HUES64 (cell line): ENCODE measurements at regions not wholly inside any gene's neighbourhood (a gene's known extent, or its start where the extent isn't known, plus 50 kb on each side); places are given as distances from the start of the nearest gene placed in this dataset.
A peak's percentile ranks its signal among the peaks of the same experiment; 100 is the strongest.
"Not testable (repeated sequence)": the region's sequence is repeated elsewhere in the genome, so short reads cannot be mapped to it uniquely, and the experiment has no call there.

Experiments
- H3K27ac ChIP-seq: 2 replicates; pipeline ENCODE4 v1.7.0; 2013; ENCODE audit warnings: low read depth, low read length, inconsistent platforms
- H3K27me3 ChIP-seq: 2 replicates; pipeline ENCODE4 v1.6.1; 2013; ENCODE audit warnings: mild to moderate bottlenecking, low read length; ENCODE audit not compliant: insufficient read depth
- H3K36me3 ChIP-seq: 2 replicates; pipeline ENCODE4 v1.6.1; 2013; ENCODE audit warnings: mild to moderate bottlenecking, low read length; ENCODE audit not compliant: insufficient read depth
- H3K4me1 ChIP-seq: 2 replicates; pipeline ENCODE4 v1.6.1; 2013; ENCODE audit warnings: mild to moderate bottlenecking, low read length, moderate library complexity; ENCODE audit not compliant: insufficient read depth
- H3K4me3 ChIP-seq: 2 replicates; pipeline ENCODE4 v1.5.1; 2013; ENCODE audit warnings: mild to moderate bottlenecking, low read length, moderate library complexity
- H3K9ac ChIP-seq: 2 replicates; pipeline ENCODE4 v1.6.1; 2013; ENCODE audit warnings: mild to moderate bottlenecking, low read depth, low read length
- H3K9me3 ChIP-seq: 2 replicates; pipeline ENCODE4 v1.6.1; 2013; ENCODE audit warnings: low read depth, low read length; ENCODE audit not compliant: insufficient read depth
- WGBS: fragments of 150-250, 120-280 bp; methylation state at CpG from one replicate; pipeline ENCODE4 v1.1.7; 2013; ENCODE audit warnings: missing lambda C conversion rate; 5-methylcytosine and 5-hydroxymethylcytosine counted together

DNA sequence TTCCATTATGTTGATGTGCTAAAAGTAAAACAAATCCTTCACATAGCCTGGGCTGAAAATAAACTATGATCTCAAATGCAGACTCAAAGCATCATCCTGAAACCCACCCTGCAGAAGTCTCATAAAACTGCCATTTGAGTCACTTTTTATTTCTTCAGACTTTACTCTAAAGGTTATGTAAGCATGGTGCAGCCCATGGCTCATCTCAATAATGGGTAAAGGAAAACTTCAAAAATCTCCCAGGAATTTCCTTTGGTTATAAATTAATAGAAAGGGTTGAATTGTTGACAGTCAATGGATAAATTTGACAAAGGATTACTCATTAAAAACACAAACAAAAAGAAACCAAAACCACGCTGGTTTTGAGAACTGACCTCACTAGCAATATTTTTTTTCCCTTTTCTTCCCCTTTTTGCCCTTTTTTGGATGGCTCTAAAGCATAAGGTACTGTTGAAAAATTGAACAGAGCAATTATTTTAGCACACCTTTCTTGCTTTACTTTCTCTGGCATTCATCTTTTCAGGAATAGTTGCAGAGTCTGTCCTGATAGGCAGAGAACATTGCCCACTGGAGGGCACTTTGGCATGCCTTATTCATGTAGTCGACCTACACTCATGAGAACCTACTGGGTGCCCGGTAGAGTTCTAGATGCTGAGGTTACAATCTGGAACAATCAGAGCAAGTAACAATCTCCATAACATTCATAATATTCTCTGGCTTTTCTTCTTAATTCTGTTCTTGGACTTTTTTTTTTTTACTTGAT lies 191.4 kb downstream of the TMEM167A start:
- Histone ChIP-seq H3K4me1 (peaks cover 29% of the 10 kb centered on the region), H3K27ac (no peak overlapping the region), H3K27me3 (no peaks in the 10 kb centered on the region), H3K36me3 (no peaks in the 10 kb centered on the region), H3K9ac (no peak overlapping the region), H3K4me3 (no peak overlapping the region), H3K9me3 (no peaks in the 10 kb centered on the region)
- 94% methylated on average over 3 of the region's 3 CpGs for WGBS

DNA sequence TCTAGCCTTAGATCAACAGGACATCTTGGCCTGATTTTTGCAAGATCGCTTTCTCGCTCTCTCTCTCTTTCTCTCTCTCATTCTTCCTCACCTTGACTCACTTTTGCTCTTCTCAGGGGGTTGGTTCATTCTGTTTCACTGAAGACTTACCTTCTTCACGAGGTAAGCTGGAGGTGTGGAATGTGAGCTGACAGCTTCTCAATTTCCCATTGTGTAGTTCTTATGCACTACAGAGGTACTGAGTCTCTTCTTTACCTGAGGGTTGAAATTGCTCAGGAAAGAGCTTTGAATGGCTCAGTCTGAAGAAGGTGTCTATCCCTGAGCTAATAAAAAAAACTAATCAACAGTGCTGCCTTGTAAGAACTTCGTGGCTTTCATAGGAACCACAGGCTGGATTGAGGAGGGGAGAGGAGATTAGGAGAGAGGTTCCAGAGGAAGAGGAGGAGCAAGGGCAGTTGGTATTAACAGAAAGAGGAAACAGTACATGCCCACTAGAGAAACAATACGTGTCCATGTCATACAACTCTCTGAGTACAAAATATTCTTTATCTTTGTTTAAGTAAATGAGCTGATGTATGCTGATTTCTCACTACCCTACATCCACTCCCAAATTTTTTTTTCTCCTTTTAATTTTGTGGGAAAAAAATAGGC lies 192.2 kb downstream of the TMEM167A start:
- peaks cover 29% of the 10 kb centered on the region for H3K4me1 ChIP-seq
- no peaks in the 10 kb centered on the region for H3K36me3 ChIP-seq
- H3K9ac ChIP-seq, result no peak overlapping the region
- H3K27ac ChIP-seq, result no peak overlapping the region
- 70% methylated on average over 4 of the region's 5 CpGs for WGBS
- H3K4me3 ChIP-seq, result no peak overlapping the region
- peaks cover 8% of the 10 kb centered on the region; the same call in 1 of the 2 replicates for H3K9me3 ChIP-seq
- H3K27me3 ChIP-seq, result no peaks in the 10 kb centered on the region

DNA sequence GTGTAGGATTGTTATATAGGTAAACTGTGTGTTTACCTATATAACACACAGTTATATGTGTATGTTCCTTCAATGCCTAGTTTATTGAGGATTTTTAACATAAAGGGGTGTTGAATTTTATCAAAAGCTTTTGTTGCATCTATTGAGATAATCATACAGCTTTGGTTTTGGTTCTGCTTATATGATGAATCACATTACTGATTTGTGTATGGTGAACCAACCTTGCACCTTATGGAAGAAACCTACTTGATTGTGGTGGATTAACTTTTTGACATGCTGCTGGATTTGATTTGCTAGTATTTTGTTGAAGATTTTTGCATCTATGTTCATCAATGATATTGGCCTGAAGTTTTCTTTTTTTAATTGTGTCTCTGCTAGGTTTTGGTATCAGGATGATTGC lies 194.9 kb downstream of the TMEM167A start:
- Histone ChIP-seq H3K4me3 (no peak overlapping the region), H3K4me1 (peaks cover 29% of the 10 kb centered on the region), H3K9ac (no peak overlapping the region), H3K36me3 (no peaks in the 10 kb centered on the region), H3K27me3 (no peaks in the 10 kb centered on the region), H3K9me3 (peaks cover 25% of the 10 kb centered on the region; the same call in 1 of the 2 replicates), H3K27ac (no peak overlapping the region)

DNA sequence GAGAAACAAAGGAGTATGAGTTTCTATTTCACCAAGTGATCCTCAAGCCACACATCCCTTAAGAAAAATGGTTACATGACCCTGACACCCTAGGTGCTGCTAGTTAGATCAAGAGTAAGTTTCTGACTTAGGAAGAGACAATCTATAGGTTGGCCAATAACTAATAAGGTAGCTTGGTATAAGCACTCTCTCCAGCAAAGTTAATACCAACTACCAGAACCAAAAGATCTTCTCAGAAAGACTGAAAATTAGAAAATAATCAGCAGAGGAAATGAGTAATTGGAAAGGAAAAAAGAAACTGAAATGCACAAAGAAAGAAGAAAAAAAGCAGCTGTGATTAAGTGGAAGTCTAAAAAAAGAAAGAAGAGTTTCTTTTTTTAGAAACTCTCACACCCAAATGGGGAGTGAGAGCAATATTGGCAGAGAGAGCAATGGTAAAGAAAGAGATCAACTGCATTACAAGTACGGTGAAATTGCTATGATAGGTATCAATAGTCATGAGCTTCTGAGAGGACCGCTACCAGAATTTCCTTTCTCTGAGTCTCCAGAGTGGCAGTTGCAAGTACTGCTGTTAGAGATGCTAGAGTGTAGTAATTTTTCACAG lies 195.5 kb downstream of the TMEM167A start:
- Histone ChIP-seq H3K4me1 (peaks cover 23% of the 10 kb centered on the region), H3K27ac (no peak overlapping the region)
- WGBS, result 94% methylated on average over 2 of the region's 2 CpGs

DNA sequence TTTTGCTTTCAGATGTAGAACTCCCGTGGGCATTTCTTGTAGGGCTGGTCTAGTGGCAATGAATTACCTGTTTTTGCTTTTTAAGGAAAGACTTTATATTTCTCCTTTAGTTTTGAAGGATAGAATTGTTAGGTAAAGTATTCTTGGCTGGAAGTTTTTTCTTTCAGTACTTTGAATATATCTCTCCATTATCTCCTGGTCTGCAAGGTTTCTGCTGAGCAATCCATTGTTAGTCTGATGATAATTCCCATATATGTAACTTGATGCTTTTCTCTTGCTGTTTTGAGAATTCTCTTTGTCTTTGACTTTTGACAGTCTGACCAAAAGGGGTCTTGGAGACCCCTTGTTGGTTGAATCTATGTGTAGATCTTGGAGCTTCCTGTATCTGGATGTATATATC lies 198.1 kb downstream of the TMEM167A start:
- 100% methylated on average over 1 of the region's 1 CpG for WGBS
- no peaks in the 10 kb centered on the region for H3K36me3 ChIP-seq
- no peak overlapping the region for H3K9ac ChIP-seq
- H3K9me3 ChIP-seq, result peaks cover 25% of the 10 kb centered on the region; the same call in 1 of the 2 replicates
- H3K27ac ChIP-seq, result no peak overlapping the region
- H3K4me1 ChIP-seq, result peaks cover 7% of the 10 kb centered on the region
- H3K4me3 ChIP-seq, result no peak overlapping the region
- no peaks in the 10 kb centered on the region for H3K27me3 ChIP-seq

More for the DNA sequence above, 195.5 kb downstream of the TMEM167A start:
- Histone ChIP-seq H3K4me3 (no peak overlapping the region), H3K9ac (no peak overlapping the region), H3K27me3 (no peaks in the 10 kb centered on the region), H3K9me3 (peaks cover 25% of the 10 kb centered on the region; the same call in 1 of the 2 replicates), H3K36me3 (no peaks in the 10 kb centered on the region)

DNA sequence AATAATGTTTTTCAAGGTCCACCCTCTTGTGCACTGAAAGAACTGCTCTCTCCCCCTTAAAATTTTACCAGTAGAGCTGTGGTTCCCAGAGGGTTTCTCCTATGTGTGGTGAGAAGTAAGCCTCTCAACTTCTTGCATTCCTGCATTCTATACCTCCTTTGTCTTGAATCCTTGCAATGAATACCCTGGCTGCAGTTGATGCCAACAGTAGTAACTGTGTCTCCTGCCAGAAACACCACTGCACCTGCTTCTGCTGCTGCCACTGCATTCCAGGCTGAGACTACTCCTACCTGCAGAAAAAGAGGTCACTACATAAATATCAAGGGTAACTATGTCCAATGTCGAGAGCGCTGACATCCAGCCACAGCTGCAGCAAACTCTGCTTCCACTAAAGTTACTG lies 203.7 kb downstream of the TMEM167A start:
- H3K4me3 ChIP-seq, result no peak overlapping the region
- 68% methylated on average over 2 of the region's 2 CpGs for WGBS
- 0 out of 2 replicates have a peak, but pooled peaks cover 3% of the 10 kb centered on the region for H3K9me3 ChIP-seq
- no peaks in the 10 kb centered on the region for H3K36me3 ChIP-seq
- no peak overlapping the region for H3K9ac ChIP-seq
- no peak overlapping the region for H3K27ac ChIP-seq
- no peaks in the 10 kb centered on the region for H3K27me3 ChIP-seq
- H3K4me1 ChIP-seq, result peaks cover 14% of the 10 kb centered on the region

DNA sequence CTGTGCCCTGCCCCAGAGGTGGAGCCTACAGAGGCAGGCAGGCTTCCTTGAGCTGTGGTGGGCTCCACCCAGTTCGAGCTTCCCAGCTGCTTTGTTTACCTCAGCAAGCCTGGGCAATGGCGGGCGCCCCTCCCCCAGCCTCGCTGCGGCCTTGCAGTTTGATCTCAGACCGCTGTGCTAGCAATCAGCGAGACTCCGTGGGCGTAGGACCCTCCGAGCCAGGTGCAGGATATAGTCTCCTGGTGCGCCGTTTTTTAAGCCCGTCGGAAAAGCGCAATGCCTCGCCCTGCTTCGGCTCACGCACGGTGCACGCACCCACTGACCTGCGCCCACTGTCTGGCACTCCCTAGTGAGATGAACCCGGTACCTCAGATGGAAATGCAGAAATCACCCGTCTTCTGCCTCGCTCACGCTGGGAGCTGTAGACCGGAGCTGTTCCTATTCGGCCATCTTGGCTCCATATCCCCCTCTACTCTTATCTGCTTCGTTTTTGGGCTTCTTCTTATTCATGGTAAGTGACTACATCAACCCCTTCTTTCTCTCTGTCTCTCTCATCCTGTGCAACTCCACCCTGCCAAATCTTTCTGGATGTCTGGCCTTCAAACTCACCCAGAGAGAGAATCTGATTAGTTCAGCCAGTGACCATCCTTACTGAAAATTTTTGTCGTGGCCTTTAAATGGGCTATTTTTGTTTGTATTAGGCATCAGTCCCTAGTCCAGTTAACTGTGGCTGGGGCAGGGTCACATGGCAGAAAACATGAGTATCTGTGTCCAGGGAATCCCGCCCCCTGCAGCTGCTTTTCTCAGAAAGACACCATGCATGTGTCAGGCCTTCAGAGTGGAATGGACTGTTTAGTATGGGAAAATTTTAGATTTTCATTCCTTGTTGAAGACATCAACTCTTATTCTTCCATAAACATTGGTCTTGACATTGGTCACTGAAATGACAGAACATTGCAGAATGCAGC lies 204.6 kb downstream of the TMEM167A start:
- not testable (repeated sequence) for H3K9me3 ChIP-seq, H3K27me3 ChIP-seq, H3K27ac ChIP-seq, H3K36me3 ChIP-seq
- 0 out of 2 replicates have a peak overlapping the region, but pooled peaks have one; percentile 0 for H3K9ac ChIP-seq
- WGBS, result 55% methylated on average over 29 of the region's 30 CpGs
- H3K4me3 ChIP-seq, result peak overlapping the region; percentile 31
- peaks cover 14% of the 10 kb centered on the region for H3K4me1 ChIP-seq

DNA sequence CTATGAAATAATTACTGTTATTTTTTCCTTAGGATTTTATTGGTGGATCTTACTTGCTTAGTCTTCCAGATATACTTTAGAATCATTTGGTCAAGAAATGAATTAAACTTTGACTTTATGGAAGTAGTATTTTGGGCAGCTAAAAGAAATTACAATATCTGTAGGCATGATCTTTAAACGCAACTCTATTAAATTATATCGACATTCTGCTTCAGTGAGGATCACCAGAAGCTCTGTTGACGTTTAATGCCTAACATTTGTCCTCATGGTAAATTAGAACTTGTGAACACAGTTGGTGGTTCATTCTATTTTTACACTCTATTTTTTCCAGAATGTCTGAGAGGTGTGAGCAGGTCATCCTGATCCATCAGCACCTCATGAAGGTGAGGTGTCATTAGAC lies 211.6 kb downstream of the TMEM167A start:
- Histone ChIP-seq H3K9ac (no peak overlapping the region), H3K36me3 (no peaks in the 10 kb centered on the region), H3K4me3 (no peak overlapping the region), H3K9me3 (no peaks in the 10 kb centered on the region), H3K27me3 (no peaks in the 10 kb centered on the region), H3K27ac (no peak overlapping the region), H3K4me1 (peaks cover 18% of the 10 kb centered on the region)
- 97% methylated on average over 3 of the region's 3 CpGs for WGBS

DNA sequence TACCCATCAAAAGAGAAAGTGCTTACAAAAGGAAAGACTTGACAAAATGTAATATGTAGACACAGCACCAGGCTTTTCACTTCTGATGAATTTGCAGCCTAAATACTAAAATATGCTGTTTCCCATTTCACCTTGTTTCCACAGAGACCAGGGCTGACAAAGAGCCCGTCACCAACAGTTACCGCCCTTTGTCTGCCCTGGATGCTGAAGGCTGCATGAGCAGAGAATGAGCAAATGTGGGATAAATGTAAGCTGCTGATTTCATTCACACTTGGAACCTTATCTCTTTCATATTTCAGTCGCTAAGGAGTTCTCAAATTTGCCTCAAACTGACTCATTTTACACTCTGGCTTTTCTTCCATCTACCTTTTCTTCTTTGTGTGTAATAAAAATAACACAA lies 213.9 kb downstream of the TMEM167A start:
- H3K4me3 ChIP-seq, result no peak overlapping the region
- H3K36me3 ChIP-seq, result no peaks in the 10 kb centered on the region
- H3K27ac ChIP-seq, result no peak overlapping the region
- H3K9ac ChIP-seq, result no peak overlapping the region
- H3K4me1 ChIP-seq, result peaks cover 36% of the 10 kb centered on the region
- no peaks in the 10 kb centered on the region for H3K9me3 ChIP-seq
- H3K27me3 ChIP-seq, result no peaks in the 10 kb centered on the region
- whole genome bisulfite sequencing, result 69% methylated on average over 3 of the region's 3 CpGs

DNA sequence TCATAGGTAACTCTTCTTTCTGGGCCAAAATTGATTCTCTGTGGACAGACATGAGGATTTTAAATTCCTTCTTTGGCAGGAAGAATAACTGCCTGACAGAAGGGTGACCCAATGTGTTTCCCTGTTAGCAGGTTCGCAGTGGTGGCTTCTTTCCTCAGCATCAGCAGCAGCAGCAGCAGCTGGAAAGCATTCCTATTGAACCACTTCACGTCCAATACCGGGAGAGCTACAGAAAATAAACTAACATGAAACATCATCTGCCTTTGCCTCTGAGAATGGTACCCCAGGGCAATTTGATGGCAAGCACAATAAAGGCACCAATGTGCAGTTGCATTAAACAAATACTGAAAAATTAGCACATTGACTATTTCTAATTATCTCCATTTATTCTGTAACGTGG lies 214.5 kb downstream of the TMEM167A start:
- Histone ChIP-seq H3K9ac (no peak overlapping the region), H3K4me3 (no peak overlapping the region), H3K27ac (no peak overlapping the region), H3K4me1 (peaks cover 36% of the 10 kb centered on the region), H3K9me3 (no peaks in the 10 kb centered on the region), H3K36me3 (no peaks in the 10 kb centered on the region), H3K27me3 (no peaks in the 10 kb centered on the region)
- 85% methylated on average over 3 of the region's 4 CpGs for WGBS
